HCT116 (cell line): ENCODE measurements at regions not wholly inside any gene's neighbourhood (a gene's known extent, or its start where the extent isn't known, plus 50 kb on each side); places are given as distances from the start of the nearest gene placed in this dataset.

Experiments used
- ATAC-seq: fragments of 200-7000 bp; cut with Tn5 transposase; 2 replicates; pipeline ENCODE4 v1.9.1; 2020; ENCODE audit warnings: mild to moderate bottlenecking, moderate library complexity
- BruUV-seq: library from RNA; stranded (reverse); fragments of 400-500 nt; replicated peaks from 2 replicates; lab custom pipeline; 2021; lab: Mats Ljungman, UMichigan
- CTCF ChIA-PET: fragments of 300-600 bp; sonication (Branson Sonifier 250); formaldehyde crosslinking; loops from one replicate; lab custom pipeline; 2021; ENCODE audit warnings: antibody characterized with exemption; lab: Charles Lee
- POLR2A ChIA-PET: fragments of 300-600, 350-600 bp; sonication (Branson Sonifier 250); formaldehyde crosslinking; loops from one replicate; lab custom pipeline; 2021; ENCODE audit warnings: antibody characterized with exemption; lab: Charles Lee
- RAD21 ChIA-PET, 2 experiments: fragments of 300-600 bp; sonication (Branson Sonifier 250); formaldehyde crosslinking; loops; one replicate each; lab custom pipeline; 2023; ENCODE audit warnings: low total read pairs in 2 of 2; ENCODE audit not compliant: uncharacterized antibody in 2 of 2, unreplicated experiment in 2 of 2, low non-redundant PET in 1 of 2; lab: Charles Lee
- DNase-seq: peaks from one replicate; pipeline ENCODE4 v3.0.0-alpha.2; 2010; ENCODE audit warnings: low read depth, low spot score
- H2AFZ ChIP-seq: fragments of 200-600 bp; shearing (Covaris generic), sonication (generic); 2 replicates; pipeline ENCODE4 v1.6.1; 2017; ENCODE audit warnings: low read depth, mixed run types, mixed read lengths, antibody characterized with exemption, low read length; ENCODE audit not compliant: poor library complexity, severe bottlenecking
- H3K27ac ChIP-seq: 2 replicates; pipeline ENCODE4 v1.5.1; 2012; ENCODE audit warnings: low read depth, low read length
- H3K27me3 ChIP-seq: fragments of 200-600 bp; sonication (generic); 2 replicates; pipeline ENCODE4 v1.6.1; 2016; ENCODE audit warnings: mixed run types, low read length, mixed read lengths; ENCODE audit not compliant: insufficient read depth
- H3K36me3 ChIP-seq, 2 experiments: fragments of 200-500 bp in 1 of 2; fragments of 200-600 bp in 1 of 2; sonication (Bioruptor generic) in 1 of 2; sonication (generic) in 1 of 2; 2 replicates each; pipeline versions ENCODE4 v1.5.1 to v1.6.1; 2014 to 2016; ENCODE audit warnings: low read length in 2 of 2, inconsistent platforms in 1 of 2, mixed read lengths in 1 of 2, mixed run types in 1 of 2; ENCODE audit not compliant: insufficient read depth in 2 of 2, control insufficient read depth in 1 of 2
- H3K4me1 ChIP-seq, 2 experiments: fragments of 200-600 bp in 1 of 2; sonication (generic) in 1 of 2; 2 replicates each; pipeline versions ENCODE4 v1.5.1 to v1.6.1; 2012 to 2017; ENCODE audit warnings: low read length in 2 of 2, inconsistent platforms in 1 of 2, mild to moderate bottlenecking in 1 of 2, mixed read lengths in 1 of 2, mixed run types in 1 of 2, moderate library complexity in 1 of 2; ENCODE audit not compliant: insufficient read depth in 2 of 2, control insufficient read depth in 1 of 2
- H3K4me2 ChIP-seq: fragments of 200-600 bp; sonication (generic); 2 replicates; pipeline ENCODE4 v1.6.1; 2017; ENCODE audit warnings: mixed run types, low read length, mixed read lengths
- H3K4me3 ChIP-seq, 2 experiments: fragments of 200-600 bp in 1 of 2; sonication (generic) in 1 of 2; replicated peaks in 1 of 2; 2 replicates each; pipeline ENCODE4 v1.5.1; 2011 to 2016; ENCODE audit warnings: low read length in 2 of 2, control low read depth in 1 of 2, low read depth in 1 of 2, mild to moderate bottlenecking in 1 of 2, mixed read lengths in 1 of 2, mixed run types in 1 of 2
- H3K79me2 ChIP-seq: fragments of 200-600 bp; sonication (generic); 2 replicates; pipeline ENCODE4 v1.6.1; 2017; ENCODE audit warnings: mild to moderate bottlenecking, mixed run types, low read length, moderate library complexity, mixed read lengths; ENCODE audit not compliant: insufficient read depth
- H3K9ac ChIP-seq: fragments of 200-600 bp; sonication (generic); 2 replicates; pipeline ENCODE4 v1.6.1; 2016; ENCODE audit warnings: low read length, mixed read lengths
- H3K9me2 ChIP-seq: fragments of 200-600 bp; sonication (generic), shearing (Covaris generic); 2 replicates; pipeline ENCODE4 v1.6.1; 2017; ENCODE audit warnings: mixed run types, mild to moderate bottlenecking, moderate library complexity; ENCODE audit not compliant: insufficient read depth
- H3K9me3 ChIP-seq, 2 experiments: fragments of 200-500 bp in 1 of 2; fragments of 200-600 bp in 1 of 2; sonication (Bioruptor generic) in 1 of 2; sonication (generic) in 1 of 2; 2 replicates each; pipeline ENCODE4 v1.6.1; 2014 to 2017; ENCODE audit warnings: low read length in 2 of 2, mixed read lengths in 2 of 2, inconsistent platforms in 1 of 2, low read depth in 1 of 2, mild to moderate bottlenecking in 1 of 2, mixed run types in 1 of 2, moderate library complexity in 1 of 2; ENCODE audit not compliant: control insufficient read depth in 1 of 2, insufficient read depth in 1 of 2
- H4K20me1 ChIP-seq: fragments of 200-600 bp; sonication (generic), shearing (Covaris generic); 2 replicates; pipeline ENCODE4 v1.6.1; 2017; ENCODE audit warnings: mixed run types, mild to moderate bottlenecking, moderate library complexity; ENCODE audit not compliant: insufficient read depth
- CBX3 ChIP-seq: IDR thresholded peaks from 2 replicates; pipeline ENCODE4 v1.6.1; 2012; ENCODE audit warnings: low read depth
- CEBPB ChIP-seq: IDR thresholded peaks from 2 replicates; pipeline ENCODE4 v1.6.1; 2012; ENCODE audit warnings: low read depth
- CTCF ChIP-seq, 3 experiments: fragments of 200-600 bp in 1 of 3; sonication (generic) in 1 of 3; IDR thresholded peaks in 2 of 3; conservative IDR thresholded peaks in 1 of 3; 2 replicates each; pipeline ENCODE4 v1.5.1; 2012 to 2017; ENCODE audit warnings: low read depth in 2 of 3, low read length in 2 of 3, antibody characterized with exemption in 1 of 3, borderline replicate concordance in 1 of 3, control low read depth in 1 of 3, mild to moderate bottlenecking in 1 of 3, mixed read lengths in 1 of 3, mixed run types in 1 of 3, moderate library complexity in 1 of 3; ENCODE audit not compliant: insufficient read depth in 1 of 3
- EGR1 ChIP-seq: IDR thresholded peaks from 2 replicates; pipeline ENCODE4 v1.6.1; 2012; ENCODE audit warnings: low read depth
- ELF1 ChIP-seq: IDR thresholded peaks from 2 replicates; pipeline ENCODE4 v1.6.1; 2012; ENCODE audit warnings: low read depth, borderline replicate concordance
- EZH2phosphoT487 ChIP-seq: fragments of 200-600 bp; IDR thresholded peaks from 2 replicates; pipeline ENCODE4 v1.6.1; 2018; ENCODE audit warnings: antibody characterized with exemption, borderline replicate concordance
- FOSL1 ChIP-seq: IDR thresholded peaks from 2 replicates; pipeline ENCODE4 v1.6.1; 2012; ENCODE audit warnings: low read depth
- JUND ChIP-seq: IDR thresholded peaks from 2 replicates; pipeline ENCODE4 v1.6.1; 2012
- MAX ChIP-seq: IDR thresholded peaks from 2 replicates; pipeline ENCODE4 v1.6.1; 2012
- POLR2A ChIP-seq: IDR thresholded peaks from 2 replicates; pipeline ENCODE4 v1.7.0; 2011; ENCODE audit warnings: borderline replicate concordance; ENCODE audit not compliant: insufficient read depth, insufficient read length; ENCODE audit errors: extremely low read depth
- POLR2AphosphoS5 ChIP-seq: IDR thresholded peaks from 2 replicates; pipeline ENCODE4 v1.6.1; 2011; ENCODE audit warnings: mild to moderate bottlenecking, low read depth, low read length, moderate library complexity
- RAD21 ChIP-seq: IDR thresholded peaks from 2 replicates; pipeline ENCODE4 v1.6.1; 2012; ENCODE audit warnings: low read depth, mild to moderate bottlenecking
- SP1 ChIP-seq: IDR thresholded peaks from 2 replicates; pipeline ENCODE4 v1.6.1; 2012; ENCODE audit warnings: low read depth
- SRF ChIP-seq: IDR thresholded peaks from 2 replicates; pipeline ENCODE4 v1.6.1; 2012; ENCODE audit warnings: low read depth
- TCF7L2 ChIP-seq: IDR thresholded peaks from 2 replicates; pipeline ENCODE4 v1.7.0; 2011; ENCODE audit warnings: borderline replicate concordance, inconsistent platforms; ENCODE audit not compliant: insufficient read depth, insufficient read length; ENCODE audit errors: extremely low read depth
- YY1 ChIP-seq: IDR thresholded peaks from 2 replicates; pipeline ENCODE4 v1.6.1; 2011; ENCODE audit warnings: low read length, low read depth, moderate library complexity, mild to moderate bottlenecking; ENCODE audit not compliant: insufficient replicate concordance; ENCODE audit errors: extremely low read depth
- ZNF274 ChIP-seq: fragments of 200-500 bp; sonication (Bioruptor generic); IDR thresholded peaks from 2 replicates; pipeline ENCODE4 v1.6.1; 2014; ENCODE audit warnings: mild to moderate bottlenecking, low read depth, low read length, inconsistent platforms
- intact Hi-C: fragments of 100-400 bp; cut with micrococcal nuclease; formaldehyde crosslinking; loops from 2 replicates; pipeline ENCODE4 v1.10.0; 2022

- ChIA-PET CTCF (no interaction called here), POLR2A (no interaction called here)
- no peak for ATAC-seq
Observed at GRCh38 chr5:87888139-87888538, 380.5 kb downstream of the TMEM161B start.

GRCh38 chr5:87887247-87887646 lies 381.4 kb downstream of the TMEM161B start:
- Histone ChIP-seq H3K9me2 (no peaks in the 10 kb centered on the region), H3K4me2 (no peak overlapping the region), H3K4me1 (no peaks in the 10 kb centered on the region), H3K27ac (no peak overlapping the region), H3K27me3 (no peaks in the 10 kb centered on the region), H3K9me3 (no peaks in the 10 kb centered on the region), H3K9ac (no peak overlapping the region), H3K4me3 (no peak overlapping the region), H4K20me1 (no peaks in the 10 kb centered on the region), H2AFZ (no peak overlapping the region)
- POLR2A ChIA-PET: no interaction called here
- intact Hi-C loops: loop anchor here (10.0 kb wide), 1 partner anchor 798 kb away; no protein-coding TSS in a partner anchor
- ATAC-seq: no peak
- no peak for DNase-seq
- no TSS peak for BruUV-seq
- CTCF ChIA-PET: no interaction called here
- TF ChIP-seq CEBPB (no peak), CBX3 (no peak), EZH2phosphoT487 (no peak), EGR1 (no peak), ELF1 (no peak), SRF (no peak), YY1 (no peak), POLR2AphosphoS5 (no peak), RAD21 (no peak), ZNF274 (no peak), MAX (no peak), POLR2A (no peak), JUND (no peak), TCF7L2 (no peak), SP1 (no peak), CTCF (IDR thresholded peaks at IDR 0.05 in 2 of 3, conservative IDR thresholded peaks at IDR 0.05 in 1 of 3; ENCODE audit: borderline replicate concordance in 1 of 3, insufficient read depth in 1 of 3, low read depth in 2 of 3, low read length in 2 of 3) (no peak)
- TF ChIP-seq, all 23 proteins: peak for 0
- RAD21 ChIA-PET: no interaction called here
- H3K36me3 ChIP-seq: no peaks in the 10 kb centered on the region
- H3K79me2 ChIP-seq: no peaks in the 10 kb centered on the region

More at GRCh38 chr5:87888139-87888538, 380.5 kb downstream of the TMEM161B start:
- intact Hi-C loops: loop anchor here (10.0 kb wide), 1 partner anchor 797 kb away; no protein-coding TSS in a partner anchor
- no peaks in the 10 kb centered on the region for H3K9me3 ChIP-seq
- no peaks in the 10 kb centered on the region for H3K27me3 ChIP-seq
- no TSS peak for BruUV-seq
- H3K36me3 ChIP-seq: no peaks in the 10 kb centered on the region
- no peak overlapping the region for H3K4me2 ChIP-seq
- H3K4me3 ChIP-seq: no peak overlapping the region
- no peaks in the 10 kb centered on the region for H3K4me1 ChIP-seq
- RAD21 ChIA-PET: no interaction called here
- TF ChIP-seq FOSL1 (no peak), POLR2AphosphoS5 (no peak), EZH2phosphoT487 (no peak)
- H3K9me2 ChIP-seq: no peaks in the 10 kb centered on the region
- DNase-seq: no peak
- H3K79me2 ChIP-seq: no peaks in the 10 kb centered on the region
- no peak overlapping the region for H3K27ac ChIP-seq
- no peaks in the 10 kb centered on the region for H4K20me1 ChIP-seq
- H3K9ac ChIP-seq: no peak overlapping the region
- no peak overlapping the region for H2AFZ ChIP-seq
